Suprapubic skin (tissue), 3 donors: ENCODE measurements at regions not wholly inside any gene's neighbourhood (a gene's known extent, or its start where the extent isn't known, plus 50 kb on each side); places are given as distances from the start of the nearest gene placed in this dataset.

Experiments used
- POLR2A ChIP-seq, 2 donors: fragments of 450-650 bp; IDR thresholded peaks; one replicate each; pipeline ENCODE4 v1.6.1; 2017; ENCODE audit warnings: antibody characterized with exemption in 2 of 2, mild to moderate bottlenecking in 2 of 2, moderate library complexity in 2 of 2
- TF ChIP-seq, protein P1 (sequence below), 2 donors: fragments of 200-600 bp in 1 of 2; fragments of 450-650 bp in 1 of 2; sonication (generic) in 1 of 2; IDR thresholded peaks; one replicate each; pipeline ENCODE4 v1.5.1; 2016 to 2019; ENCODE audit warnings: antibody characterized with exemption in 2 of 2, mild to moderate bottlenecking in 1 of 2, moderate library complexity in 1 of 2

DNA sequence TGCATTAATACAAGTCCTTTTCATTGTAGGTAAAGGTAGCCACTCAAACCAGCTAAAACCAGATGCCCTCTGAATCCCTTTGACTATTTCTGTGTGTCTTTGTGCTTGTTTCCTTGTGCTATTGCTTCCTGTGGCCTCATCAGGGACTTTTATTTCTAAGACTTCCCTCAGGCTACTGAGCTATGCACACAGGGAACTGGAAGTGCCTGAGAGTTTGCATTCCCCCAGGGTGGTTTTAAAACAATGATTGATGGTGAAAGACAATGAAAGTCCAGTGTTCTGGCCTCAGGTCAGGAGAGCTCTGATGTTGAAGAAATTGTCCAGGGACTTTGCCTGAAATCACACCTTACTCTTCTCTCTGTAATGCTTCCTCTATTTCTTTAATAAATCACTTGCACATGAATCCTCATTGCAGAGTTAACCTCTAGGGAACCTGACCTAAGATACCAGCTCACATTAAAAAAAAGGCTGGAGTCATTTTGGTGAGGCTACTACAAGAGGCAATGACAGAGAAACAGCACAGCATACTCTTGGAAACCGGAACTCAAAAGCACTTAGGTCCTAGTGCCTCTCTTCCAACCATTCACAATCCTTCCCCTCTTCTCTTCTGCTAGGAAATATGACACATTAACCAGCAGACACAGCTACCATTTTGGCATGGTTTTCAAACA lies 158.1 kb upstream of the NREP start:
- TF ChIP-seq, protein P1, sequence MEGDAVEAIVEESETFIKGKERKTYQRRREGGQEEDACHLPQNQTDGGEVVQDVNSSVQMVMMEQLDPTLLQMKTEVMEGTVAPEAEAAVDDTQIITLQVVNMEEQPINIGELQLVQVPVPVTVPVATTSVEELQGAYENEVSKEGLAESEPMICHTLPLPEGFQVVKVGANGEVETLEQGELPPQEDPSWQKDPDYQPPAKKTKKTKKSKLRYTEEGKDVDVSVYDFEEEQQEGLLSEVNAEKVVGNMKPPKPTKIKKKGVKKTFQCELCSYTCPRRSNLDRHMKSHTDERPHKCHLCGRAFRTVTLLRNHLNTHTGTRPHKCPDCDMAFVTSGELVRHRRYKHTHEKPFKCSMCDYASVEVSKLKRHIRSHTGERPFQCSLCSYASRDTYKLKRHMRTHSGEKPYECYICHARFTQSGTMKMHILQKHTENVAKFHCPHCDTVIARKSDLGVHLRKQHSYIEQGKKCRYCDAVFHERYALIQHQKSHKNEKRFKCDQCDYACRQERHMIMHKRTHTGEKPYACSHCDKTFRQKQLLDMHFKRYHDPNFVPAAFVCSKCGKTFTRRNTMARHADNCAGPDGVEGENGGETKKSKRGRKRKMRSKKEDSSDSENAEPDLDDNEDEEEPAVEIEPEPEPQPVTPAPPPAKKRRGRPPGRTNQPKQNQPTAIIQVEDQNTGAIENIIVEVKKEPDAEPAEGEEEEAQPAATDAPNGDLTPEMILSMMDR (IDR thresholded peaks at IDR 0.05), result no peak
- no peak for TF ChIP-seq POLR2A (IDR thresholded peaks at IDR 0.05)
